ENCODE measurements at regions not wholly inside any gene's neighbourhood (a gene's known extent, or its start where the extent isn't known, plus 50 kb on each side); places are given as distances from the start of the nearest gene placed in this dataset.

GRCh38 chr16:64013856-64014255 is 1108.0 kb downstream of the CDH11 start:
- Mint-ChIP-seq H3K36me3 (ENCODE audit: low read depth) (no peaks in the 10 kb centered on the region), H3K4me3 (no peak overlapping the region), H3K9me3 (no peaks in the 10 kb centered on the region), H3K27me3 (no peaks in the 10 kb centered on the region), H3K4me1 (ENCODE audit: low read depth) (no peaks in the 10 kb centered on the region), H3K27ac (no peak overlapping the region)
- intact Hi-C loops (cut with micrococcal nuclease) = no loop called here

- H3K4me1 Mint-ChIP-seq (ENCODE audit: low read depth) = no peaks in the 10 kb centered on the region
- intact Hi-C loops (cut with micrococcal nuclease) = no loop called here
- no peaks in the 10 kb centered on the region for H3K27me3 Mint-ChIP-seq
- no peaks in the 10 kb centered on the region for H3K9me3 Mint-ChIP-seq
- H3K36me3 Mint-ChIP-seq (ENCODE audit: low read depth) = no peaks in the 10 kb centered on the region
- no peak overlapping the region for H3K4me3 Mint-ChIP-seq
- H3K27ac Mint-ChIP-seq = no peak overlapping the region
Observed at GRCh38 chr16:64012166-64012565, 1109.7 kb downstream of the CDH11 start.

- no peaks in the 10 kb centered on the region for H3K36me3 Mint-ChIP-seq (ENCODE audit: low read depth)
- no peaks in the 10 kb centered on the region for H3K4me1 Mint-ChIP-seq (ENCODE audit: low read depth)
Observed at GRCh38 chr16:64011650-64012049, 1110.2 kb downstream of the CDH11 start.

GRCh38 chr16:64008131-64008530 is 1113.7 kb downstream of the CDH11 start:
- Mint-ChIP-seq H3K4me3 (no peak overlapping the region), H3K36me3 (ENCODE audit: low read depth) (no peaks in the 10 kb centered on the region), H3K4me1 (ENCODE audit: low read depth) (no peaks in the 10 kb centered on the region), H3K9me3 (no peaks in the 10 kb centered on the region), H3K27me3 (no peaks in the 10 kb centered on the region), H3K27ac (no peak overlapping the region)
- intact Hi-C loops (cut with micrococcal nuclease) = no loop called here

More at GRCh38 chr16:64011650-64012049, 1110.2 kb downstream of the CDH11 start:
- Mint-ChIP-seq H3K27ac (no peak overlapping the region), H3K27me3 (no peaks in the 10 kb centered on the region), H3K9me3 (no peaks in the 10 kb centered on the region), H3K4me3 (no peak overlapping the region)
- intact Hi-C loops (cut with micrococcal nuclease) = no loop called here

GRCh38 chr16:64004116-64004515 is 1117.7 kb downstream of the CDH11 start:
- no peaks in the 10 kb centered on the region for H3K36me3 Mint-ChIP-seq (ENCODE audit: low read depth)
- no peaks in the 10 kb centered on the region for H3K4me1 Mint-ChIP-seq (ENCODE audit: low read depth)
- intact Hi-C loops (cut with micrococcal nuclease) = loop anchor here (5.0 kb wide), 1 partner anchor 48 kb away; no protein-coding TSS in a partner anchor
- no peak overlapping the region for H3K27ac Mint-ChIP-seq
- H3K27me3 Mint-ChIP-seq = no peaks in the 10 kb centered on the region
- peaks cover 18% of the 10 kb centered on the region for H3K9me3 Mint-ChIP-seq
- no peak overlapping the region for H3K4me3 Mint-ChIP-seq

GRCh38 chr16:63995025-63995424 is 1126.8 kb downstream of the CDH11 start:
- Mint-ChIP-seq H3K4me1 (ENCODE audit: low read depth) (no peaks in the 10 kb centered on the region), H3K27ac (no peak overlapping the region), H3K27me3 (no peaks in the 10 kb centered on the region), H3K9me3 (peaks cover 24% of the 10 kb centered on the region), H3K4me3 (no peak overlapping the region), H3K36me3 (ENCODE audit: low read depth) (no peaks in the 10 kb centered on the region)
- intact Hi-C loops (cut with micrococcal nuclease) = no loop called here

- Mint-ChIP-seq H3K9me3 (peaks cover 9% of the 10 kb centered on the region), H3K4me1 (ENCODE audit: low read depth) (no peaks in the 10 kb centered on the region), H3K36me3 (ENCODE audit: low read depth) (no peaks in the 10 kb centered on the region), H3K27ac (no peak overlapping the region), H3K4me3 (no peak overlapping the region), H3K27me3 (no peaks in the 10 kb centered on the region)
- intact Hi-C loops (cut with micrococcal nuclease) = no loop called here
Observed at GRCh38 chr16:63983401-63983800, 1138.5 kb downstream of the CDH11 start.

- no peaks in the 10 kb centered on the region for H3K36me3 Mint-ChIP-seq (ENCODE audit: low read depth)
Observed at GRCh38 chr16:63982741-63983140, 1139.1 kb downstream of the CDH11 start.

GRCh38 chr16:63982110-63982509 is 1139.8 kb downstream of the CDH11 start:
- H3K4me1 Mint-ChIP-seq (ENCODE audit: low read depth) = no peaks in the 10 kb centered on the region
- no peaks in the 10 kb centered on the region for H3K36me3 Mint-ChIP-seq (ENCODE audit: low read depth)
- H3K4me3 Mint-ChIP-seq = no peak overlapping the region
- peaks cover 9% of the 10 kb centered on the region for H3K9me3 Mint-ChIP-seq
- H3K27me3 Mint-ChIP-seq = no peaks in the 10 kb centered on the region
- H3K27ac Mint-ChIP-seq = no peak overlapping the region
- intact Hi-C loops (cut with micrococcal nuclease) = no loop called here

More at GRCh38 chr16:63982741-63983140, 1139.1 kb downstream of the CDH11 start:
- Mint-ChIP-seq H3K9me3 (peaks cover 9% of the 10 kb centered on the region), H3K27ac (no peak overlapping the region), H3K4me1 (ENCODE audit: low read depth) (no peaks in the 10 kb centered on the region), H3K4me3 (no peak overlapping the region), H3K27me3 (no peaks in the 10 kb centered on the region)
- intact Hi-C loops (cut with micrococcal nuclease) = no loop called here

GRCh38 chr16:63981639-63982038 is 1140.2 kb downstream of the CDH11 start:
- H3K9me3 Mint-ChIP-seq = peaks cover 9% of the 10 kb centered on the region
- no peak overlapping the region for H3K4me3 Mint-ChIP-seq
- H3K36me3 Mint-ChIP-seq (ENCODE audit: low read depth) = no peaks in the 10 kb centered on the region
- no peaks in the 10 kb centered on the region for H3K27me3 Mint-ChIP-seq
- intact Hi-C loops (cut with micrococcal nuclease) = no loop called here
- H3K4me1 Mint-ChIP-seq (ENCODE audit: low read depth) = no peaks in the 10 kb centered on the region
- H3K27ac Mint-ChIP-seq = no peak overlapping the region

GRCh38 chr16:63980763-63981162 is 1141.1 kb downstream of the CDH11 start:
- Mint-ChIP-seq H3K27me3 (no peaks in the 10 kb centered on the region), H3K4me1 (ENCODE audit: low read depth) (no peaks in the 10 kb centered on the region), H3K4me3 (no peak overlapping the region), H3K27ac (no peak overlapping the region), H3K36me3 (ENCODE audit: low read depth) (no peaks in the 10 kb centered on the region), H3K9me3 (peaks cover 5% of the 10 kb centered on the region)
- intact Hi-C loops (cut with micrococcal nuclease) = no loop called here

GRCh38 chr16:63978240-63978639 is 1143.6 kb downstream of the CDH11 start:
- no peak overlapping the region for H3K27ac Mint-ChIP-seq
- H3K27me3 Mint-ChIP-seq = no peaks in the 10 kb centered on the region
- no peaks in the 10 kb centered on the region for H3K9me3 Mint-ChIP-seq
- no peaks in the 10 kb centered on the region for H3K36me3 Mint-ChIP-seq (ENCODE audit: low read depth)
- no peak overlapping the region for H3K4me3 Mint-ChIP-seq
- H3K4me1 Mint-ChIP-seq (ENCODE audit: low read depth) = no peaks in the 10 kb centered on the region
- intact Hi-C loops (cut with micrococcal nuclease) = no loop called here

- Mint-ChIP-seq H3K9me3 (no peaks in the 10 kb centered on the region), H3K27me3 (no peaks in the 10 kb centered on the region), H3K4me1 (ENCODE audit: low read depth) (no peaks in the 10 kb centered on the region), H3K27ac (no peak overlapping the region), H3K36me3 (ENCODE audit: low read depth) (no peaks in the 10 kb centered on the region), H3K4me3 (no peak overlapping the region)
- intact Hi-C loops (cut with micrococcal nuclease) = no loop called here
Observed at GRCh38 chr16:63976345-63976744, 1145.5 kb downstream of the CDH11 start.

GRCh38 chr16:63975669-63976068 is 1146.2 kb downstream of the CDH11 start:
- Mint-ChIP-seq H3K9me3 (no peaks in the 10 kb centered on the region), H3K36me3 (ENCODE audit: low read depth) (no peaks in the 10 kb centered on the region), H3K27me3 (no peaks in the 10 kb centered on the region), H3K4me1 (ENCODE audit: low read depth) (no peaks in the 10 kb centered on the region), H3K4me3 (no peak overlapping the region), H3K27ac (no peak overlapping the region)
- intact Hi-C loops (cut with micrococcal nuclease) = no loop called here

GRCh38 chr16:63967966-63968365 is 1153.9 kb downstream of the CDH11 start:
- H3K4me3 Mint-ChIP-seq = no peak overlapping the region
- H3K36me3 Mint-ChIP-seq (ENCODE audit: low read depth) = no peaks in the 10 kb centered on the region
- H3K27ac Mint-ChIP-seq = no peak overlapping the region
- no peaks in the 10 kb centered on the region for H3K9me3 Mint-ChIP-seq
- H3K27me3 Mint-ChIP-seq = no peaks in the 10 kb centered on the region
- intact Hi-C loops (cut with micrococcal nuclease) = no loop called here
- H3K4me1 Mint-ChIP-seq (ENCODE audit: low read depth) = no peaks in the 10 kb centered on the region
